Activated CD4-positive, alpha-beta T cell treated with anti-CD3 and anti-CD28 coated beads, Interleukin-2, amount 50 U/mL, for 48 hours (primary cell): ENCODE measurements at regions not wholly inside any gene's neighbourhood (a gene's known extent, or its start where the extent isn't known, plus 50 kb on each side); places are given as distances from the start of the nearest gene placed in this dataset.
"Not testable (repeated sequence)": the region's sequence is repeated elsewhere in the genome, so short reads cannot be mapped to it uniquely, and the experiment has no call there.

Source experiments
- DNase-seq, 2 experiments: peaks; one replicate each; pipeline ENCODE4 v3.0.0-alpha.2; 2020

GRCh38 chr3:75611724-75612460 lies 52.2 kb upstream of the FRG2C start:
- DNase-seq, result not testable (repeated sequence)
